GM13977 (cell line): ENCODE measurements at regions not wholly inside any gene's neighbourhood (a gene's known extent, or its start where the extent isn't known, plus 50 kb on each side); places are given as distances from the start of the nearest gene placed in this dataset.

Experiments used
- DNase-seq: peaks from one replicate; pipeline ENCODE4 v3.0.0; 2012; ENCODE audit warnings: low spot score
- CTCF ChIP-seq: IDR thresholded peaks from 2 replicates; pipeline ENCODE4 v1.5.1; 2012; ENCODE audit warnings: mild to moderate bottlenecking, control low read depth; ENCODE audit not compliant: insufficient read depth; ENCODE audit errors: extremely low read depth, missing control alignments
- in situ Hi-C: fragments of 300-500 bp; cut with MboI; formaldehyde crosslinking; loops from one replicate; pipeline ENCODE4 v1.12.0; 2022; ENCODE audit warnings: low sequenced_read_pairs, low pct_unique_long_range_greater_than_20kb, mixed read lengths, inconsistent platforms; ENCODE audit not compliant: unreplicated experiment

GRCh38 chr3:106338582-106339214 is 469.9 kb upstream of the CBLB start:
- in situ Hi-C loops, result no loop called here
- DNase-seq, result no peak
- TF ChIP-seq CTCF, result no peak

GRCh38 chr3:106339551-106339950 is 470.7 kb upstream of the CBLB start:
- no peak for DNase-seq
- TF ChIP-seq CTCF, result no peak
- in situ Hi-C loops, result no loop called here

GRCh38 chr3:106341087-106341486 is 472.3 kb upstream of the CBLB start:
- in situ Hi-C loops, result no loop called here
- no peak for DNase-seq
- no peak for TF ChIP-seq CTCF

GRCh38 chr3:106341586-106342162 is 472.9 kb upstream of the CBLB start:
- DNase-seq, result no peak
- TF ChIP-seq CTCF, result no peak
- in situ Hi-C loops, result no loop called here

- TF ChIP-seq CTCF, result no peak
- no peak for DNase-seq
- in situ Hi-C loops, result no loop called here
Observed at GRCh38 chr3:106342386-106342785, 473.6 kb upstream of the CBLB start.

GRCh38 chr3:106343811-106344210 is 475.0 kb upstream of the CBLB start:
- TF ChIP-seq CTCF, result no peak
- DNase-seq, result no peak
- in situ Hi-C loops, result no loop called here
